B cell (primary cell): ENCODE measurements at regions not wholly inside any gene's neighbourhood (a gene's known extent, or its start where the extent isn't known, plus 50 kb on each side); places are given as distances from the start of the nearest gene placed in this dataset.

Experiments
- ATAC-seq: fragments of 200-7000 bp; cut with Tn5 transposase; one replicate; pipeline ENCODE4 v1.10.0; 2021; ENCODE audit warnings: low read depth, mild to moderate bottlenecking, moderate number of reproducible peaks, moderate library complexity
- CTCF ChIA-PET: fragments of 350-600 bp; sonication (Branson Sonifier 250); formaldehyde crosslinking; loops from one replicate; lab custom pipeline; 2021; ENCODE audit warnings: antibody characterized with exemption, inconsistent platforms; lab: Charles Lee
- POLR2A ChIA-PET: fragments of 350-600 bp; sonication (Branson Sonifier 250); formaldehyde crosslinking; loops from one replicate; lab custom pipeline; 2021; ENCODE audit warnings: antibody characterized with exemption; lab: Charles Lee
- DNase-seq: peaks from one replicate; pipeline ENCODE4 v3.0.0; 2013
- H2AFZ ChIP-seq: 2 replicates; pipeline ENCODE4 v1.6.1; 2012; ENCODE audit warnings: mild to moderate bottlenecking, low read depth, low read length; ENCODE audit not compliant: insufficient read depth, poor library complexity, severe bottlenecking
- H3K27ac ChIP-seq, 2 donors: 1 replicate in 1 of 2; 2 replicates in 1 of 2; pipeline ENCODE4 v1.5.1; 2012 to 2013; ENCODE audit warnings: low read length in 2 of 2, mild to moderate bottlenecking in 2 of 2, moderate library complexity in 1 of 2
- H3K27me3 ChIP-seq, 4 experiments: fragments of 200-600 bp in 1 of 4; sonication (generic) in 1 of 4; replicated peaks in 1 of 4; 1 replicate in 2 of 4; 2 replicates in 2 of 4; pipeline versions ENCODE4 v1.6.1 to v1.7.0; 2013 to 2016; ENCODE audit warnings: low read length in 3 of 4, mild to moderate bottlenecking in 2 of 4, mixed read lengths in 1 of 4, moderate library complexity in 1 of 4; ENCODE audit not compliant: insufficient read depth in 4 of 4, control insufficient read depth in 3 of 4; ENCODE audit errors: control extremely low read depth in 1 of 4
- H3K36me3 ChIP-seq, 2 experiments: replicated peaks in 1 of 2; 1 replicate in 1 of 2; 2 replicates in 1 of 2; pipeline versions ENCODE4 v1.6.1 to v1.7.1; 2013; ENCODE audit warnings: low read length in 1 of 2; ENCODE audit not compliant: insufficient read depth in 2 of 2, control insufficient read depth in 1 of 2; ENCODE audit errors: control extremely low read depth in 1 of 2, extremely low read depth in 1 of 2
- H3K4me1 ChIP-seq, 2 donors: fragments of 200-600 bp in 1 of 2; sonication (generic) in 1 of 2; 1 replicate in 1 of 2; 2 replicates in 1 of 2; pipeline versions ENCODE4 v1.5.1 to v1.6.1; 2013 to 2017; ENCODE audit warnings: low read length in 2 of 2; ENCODE audit not compliant: control insufficient read depth in 2 of 2, insufficient read depth in 2 of 2
- H3K4me2 ChIP-seq: replicated peaks from 2 replicates; pipeline ENCODE3; 2012; ENCODE audit warnings: mild to moderate bottlenecking, low read depth, low read length; ENCODE audit not compliant: poor library complexity, severe bottlenecking
- H3K4me3 ChIP-seq, 5 experiments: fragments of 200-600 bp in 1 of 5; sonication (generic) in 1 of 5; 1 replicate in 3 of 5; 2 replicates in 2 of 5; pipeline versions ENCODE4 v1.5.1 to v1.7.0; 2011 to 2016; ENCODE audit warnings: low read length in 4 of 5, mild to moderate bottlenecking in 4 of 5, low read depth in 2 of 5, control low read depth in 1 of 5, moderate library complexity in 1 of 5; ENCODE audit not compliant: insufficient read depth in 1 of 5; ENCODE audit errors: control extremely low read depth in 1 of 5, extremely low read depth in 1 of 5
- H3K79me2 ChIP-seq: fragments of 200-600 bp; sonication (generic); one replicate; pipeline ENCODE4 v1.6.0; 2016; ENCODE audit warnings: low read length; ENCODE audit not compliant: control insufficient read depth, insufficient read depth
- H3K9ac ChIP-seq: fragments of 200-600 bp; sonication (generic); 2 replicates; pipeline ENCODE4 v1.6.1; 2017; ENCODE audit warnings: mild to moderate bottlenecking, low read length, moderate library complexity
- H3K9me3 ChIP-seq, 3 donors: one replicate each; pipeline versions ENCODE4 v1.6.1 to v1.7.1; 2013; ENCODE audit warnings: low read length in 2 of 3; ENCODE audit not compliant: control insufficient read depth in 2 of 3, insufficient read depth in 1 of 3; ENCODE audit errors: control extremely low read depth in 1 of 3
- H4K20me1 ChIP-seq: 2 replicates; pipeline ENCODE4 v1.6.0; 2012; ENCODE audit warnings: mild to moderate bottlenecking, low read length; ENCODE audit not compliant: insufficient read depth, control insufficient read depth, poor library complexity, severe bottlenecking
- H3K27ac Mint-ChIP-seq: one replicate; pipeline ENCODE4 v1.8.0; 2021; ENCODE audit warnings: mixed read lengths
- H3K27me3 Mint-ChIP-seq: one replicate; pipeline ENCODE4 v1.8.0; 2021; ENCODE audit warnings: mixed read lengths
- H3K4me1 Mint-ChIP-seq: one replicate; pipeline ENCODE4 v1.8.0; 2021; ENCODE audit warnings: mixed read lengths
- H3K4me3 Mint-ChIP-seq: one replicate; pipeline ENCODE4 v1.8.0; 2021; ENCODE audit warnings: mixed read lengths
- H3K9me3 Mint-ChIP-seq: one replicate; pipeline ENCODE4 v1.8.0; 2022; ENCODE audit warnings: mixed read lengths; ENCODE audit not compliant: insufficient read depth
- CTCF ChIP-seq: fragments of 200-600 bp; IDR thresholded peaks from one replicate; pipeline ENCODE4 v1.8.0; 2022; ENCODE audit warnings: antibody characterized with exemption, mild to moderate bottlenecking
- EZH2 ChIP-seq: IDR thresholded peaks from 2 replicates; pipeline ENCODE4 v1.6.1; 2012; ENCODE audit warnings: borderline replicate concordance, low read depth, mild to moderate bottlenecking, moderate library complexity, low read length; ENCODE audit not compliant: insufficient read depth, poor library complexity, severe bottlenecking
- WGBS: methylation state at CpG from one replicate; pipeline ENCODE4 v1.1.5; 2013; ENCODE audit warnings: missing lambda C conversion rate; ENCODE audit not compliant: insufficient coverage; 5-methylcytosine and 5-hydroxymethylcytosine counted together
- intact Hi-C: fragments of 100-400 bp; cut with micrococcal nuclease; formaldehyde crosslinking; loops from one replicate; pipeline ENCODE4 v1.10.0; 2022

GRCh38 chr14:37810094-37810801, 214.8 kb downstream of the TTC6 start:
- H2AFZ ChIP-seq = no peak overlapping the region
- no peaks in the 10 kb centered on the region for H3K9me3 Mint-ChIP-seq
- no peaks in the 10 kb centered on the region for H4K20me1 ChIP-seq
- H3K27ac ChIP-seq = no peak overlapping the region
- no peaks in the 10 kb centered on the region for H3K27me3 ChIP-seq
- H3K9me3 ChIP-seq = no peaks in the 10 kb centered on the region
- CTCF ChIA-PET = no interaction called here
- H3K36me3 ChIP-seq = no peaks in the 10 kb centered on the region
- WGBS = no CpG with 5 or more reads among the region's 4 CpGs
- H3K4me1 Mint-ChIP-seq = no peaks in the 10 kb centered on the region
- DNase-seq = no peak
- no peak overlapping the region for H3K4me3 Mint-ChIP-seq
- POLR2A ChIA-PET = no interaction called here
- H3K4me1 ChIP-seq = no peaks in the 10 kb centered on the region
- H3K79me2 ChIP-seq = no peaks in the 10 kb centered on the region
- H3K27me3 Mint-ChIP-seq = no peaks in the 10 kb centered on the region
- H3K9ac ChIP-seq = no peak overlapping the region
- no peak overlapping the region for H3K4me3 ChIP-seq
- no peak overlapping the region for H3K4me2 ChIP-seq
- TF ChIP-seq EZH2 = no peak
- TF ChIP-seq CTCF = no peak
- ATAC-seq = no peak
- no peak overlapping the region for H3K27ac Mint-ChIP-seq
- intact Hi-C loops = no loop called here

GRCh38 chr14:37813732-37814131, 218.3 kb downstream of the TTC6 start:
- H3K27ac Mint-ChIP-seq = no peak overlapping the region
- H3K9me3 Mint-ChIP-seq = no peaks in the 10 kb centered on the region
- Histone ChIP-seq H3K27ac (no peak overlapping the region), H3K9me3 (no peaks in the 10 kb centered on the region), H2AFZ (no peak overlapping the region), H3K4me1 (no peaks in the 10 kb centered on the region), H3K36me3 (no peaks in the 10 kb centered on the region), H3K79me2 (no peaks in the 10 kb centered on the region), H3K9ac (no peak overlapping the region), H4K20me1 (no peaks in the 10 kb centered on the region), H3K4me3 (no peak overlapping the region), H3K27me3 (no peaks in the 10 kb centered on the region), H3K4me2 (no peak overlapping the region)
- H3K4me1 Mint-ChIP-seq = no peaks in the 10 kb centered on the region
- CTCF ChIA-PET = no interaction called here
- no peaks in the 10 kb centered on the region for H3K27me3 Mint-ChIP-seq
- TF ChIP-seq CTCF (no peak), EZH2 (no peak)
- POLR2A ChIA-PET = no interaction called here
- ATAC-seq (no peak), DNase-seq (no peak)
- H3K4me3 Mint-ChIP-seq = no peak overlapping the region
- intact Hi-C loops = no loop called here
